K562 (cell line): ENCODE measurements at regions not wholly inside any gene's neighbourhood (a gene's known extent, or its start where the extent isn't known, plus 50 kb on each side); places are given as distances from the start of the nearest gene placed in this dataset.

Experiments
- ATF1 ChIP-seq, 2 experiments: fragments of 450-650 bp in 1 of 2; IDR thresholded peaks; 2 replicates each; pipeline ENCODE4 v1.6.1; 2016; ENCODE audit warnings: missing compliant biosample characterization in 1 of 2, missing genetic modification characterization in 1 of 2
- BRF2 ChIP-seq: IDR thresholded peaks from 3 replicates; pipeline ENCODE4 v1.6.1; 2011; ENCODE audit warnings: borderline replicate concordance, mild to moderate bottlenecking; ENCODE audit not compliant: insufficient read length, insufficient read depth
- RFX5 ChIP-seq: IDR thresholded peaks from 2 replicates; pipeline ENCODE4 v1.6.1; 2011; ENCODE audit warnings: low read depth, mild to moderate bottlenecking, improper control_type of control experiment, low read length
- SIN3A ChIP-seq, 2 experiments: fragments of 150-350 bp in 1 of 2; IDR thresholded peaks; 2 replicates each; pipeline ENCODE4 v1.6.1; 2011 to 2016; ENCODE audit warnings: borderline replicate concordance in 2 of 2, low read depth in 2 of 2, low read length in 2 of 2, mild to moderate bottlenecking in 2 of 2, moderate library complexity in 2 of 2; ENCODE audit not compliant: control insufficient read depth in 1 of 2
- TF ChIP-seq, protein P1 (sequence below): fragments of 450-650 bp; IDR thresholded peaks from 2 replicates; pipeline ENCODE4 v1.7.0; 2016; ENCODE audit warnings: borderline replicate concordance
- TF ChIP-seq, protein P2 (sequence below): fragments of 250-450 bp; sonication (Bioruptor Pico); IDR thresholded peaks from 2 replicates; pipeline ENCODE4 v1.5.0; 2020; ENCODE audit warnings: mild to moderate bottlenecking

- no peak for TF ChIP-seq SIN3A (IDR thresholded peaks at IDR 0.05; ENCODE audit: borderline replicate concordance in 2 of 2, control insufficient read depth in 1 of 2, low read depth in 2 of 2, low read length in 2 of 2)
- TF ChIP-seq BRF2, result no peak
- no peak for TF ChIP-seq RFX5
- TF ChIP-seq, protein P1, sequence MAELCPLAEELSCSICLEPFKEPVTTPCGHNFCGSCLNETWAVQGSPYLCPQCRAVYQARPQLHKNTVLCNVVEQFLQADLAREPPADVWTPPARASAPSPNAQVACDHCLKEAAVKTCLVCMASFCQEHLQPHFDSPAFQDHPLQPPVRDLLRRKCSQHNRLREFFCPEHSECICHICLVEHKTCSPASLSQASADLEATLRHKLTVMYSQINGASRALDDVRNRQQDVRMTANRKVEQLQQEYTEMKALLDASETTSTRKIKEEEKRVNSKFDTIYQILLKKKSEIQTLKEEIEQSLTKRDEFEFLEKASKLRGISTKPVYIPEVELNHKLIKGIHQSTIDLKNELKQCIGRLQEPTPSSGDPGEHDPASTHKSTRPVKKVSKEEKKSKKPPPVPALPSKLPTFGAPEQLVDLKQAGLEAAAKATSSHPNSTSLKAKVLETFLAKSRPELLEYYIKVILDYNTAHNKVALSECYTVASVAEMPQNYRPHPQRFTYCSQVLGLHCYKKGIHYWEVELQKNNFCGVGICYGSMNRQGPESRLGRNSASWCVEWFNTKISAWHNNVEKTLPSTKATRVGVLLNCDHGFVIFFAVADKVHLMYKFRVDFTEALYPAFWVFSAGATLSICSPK, result no peak
- TF ChIP-seq ATF1 (CRISPR knock-in tag; IDR thresholded peaks at IDR 0.05), result no peak
- no peak for TF ChIP-seq ATF1 (tag; IDR thresholded peaks at IDR 0.05)
- TF ChIP-seq, protein P2, sequence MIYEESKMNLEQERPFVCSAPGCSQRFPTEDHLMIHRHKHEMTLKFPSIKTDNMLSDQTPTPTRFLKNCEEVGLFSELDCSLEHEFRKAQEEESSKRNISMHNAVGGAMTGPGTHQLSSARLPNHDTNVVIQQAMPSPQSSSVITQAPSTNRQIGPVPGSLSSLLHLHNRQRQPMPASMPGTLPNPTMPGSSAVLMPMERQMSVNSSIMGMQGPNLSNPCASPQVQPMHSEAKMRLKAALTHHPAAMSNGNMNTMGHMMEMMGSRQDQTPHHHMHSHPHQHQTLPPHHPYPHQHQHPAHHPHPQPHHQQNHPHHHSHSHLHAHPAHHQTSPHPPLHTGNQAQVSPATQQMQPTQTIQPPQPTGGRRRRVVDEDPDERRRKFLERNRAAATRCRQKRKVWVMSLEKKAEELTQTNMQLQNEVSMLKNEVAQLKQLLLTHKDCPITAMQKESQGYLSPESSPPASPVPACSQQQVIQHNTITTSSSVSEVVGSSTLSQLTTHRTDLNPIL (CRISPR knock-in tag), result no peak
Measured at GRCh38 chr1:73511038-73511437, 686.9 kb downstream of the LRRIQ3 start.
